SK-N-MC (cell line): ENCODE measurements at regions not wholly inside any gene's neighbourhood (a gene's known extent, or its start where the extent isn't known, plus 50 kb on each side); places are given as distances from the start of the nearest gene placed in this dataset.

Experiments
- EZH2 ChIP-seq: fragments of 200-600 bp; sonication (generic); IDR thresholded peaks from one replicate; pipeline ENCODE4 v1.6.1; 2017; ENCODE audit warnings: antibody characterized with exemption
- FOXP2 ChIP-seq: optimal IDR thresholded peaks from 2 replicates; pipeline ENCODE3; 2011; ENCODE audit warnings: mild to moderate bottlenecking, moderate library complexity; ENCODE audit not compliant: insufficient read depth; ENCODE audit errors: extremely low read length, control extremely low read depth
- POLR2AphosphoS5 ChIP-seq: IDR thresholded peaks from 2 replicates; pipeline ENCODE4 v1.6.1; 2012; ENCODE audit warnings: mild to moderate bottlenecking, low read depth, low read length, borderline replicate concordance

- TF ChIP-seq POLR2AphosphoS5 (no peak), EZH2 (no peak), FOXP2 (no peak)
These were observed 609.2 kb downstream of the KCNT2 start for GRCh38 chr1:195999022-195999421.
